ENCODE measurements at regions not wholly inside any gene's neighbourhood (a gene's known extent, or its start where the extent isn't known, plus 50 kb on each side); places are given as distances from the start of the nearest gene placed in this dataset.

DNA sequence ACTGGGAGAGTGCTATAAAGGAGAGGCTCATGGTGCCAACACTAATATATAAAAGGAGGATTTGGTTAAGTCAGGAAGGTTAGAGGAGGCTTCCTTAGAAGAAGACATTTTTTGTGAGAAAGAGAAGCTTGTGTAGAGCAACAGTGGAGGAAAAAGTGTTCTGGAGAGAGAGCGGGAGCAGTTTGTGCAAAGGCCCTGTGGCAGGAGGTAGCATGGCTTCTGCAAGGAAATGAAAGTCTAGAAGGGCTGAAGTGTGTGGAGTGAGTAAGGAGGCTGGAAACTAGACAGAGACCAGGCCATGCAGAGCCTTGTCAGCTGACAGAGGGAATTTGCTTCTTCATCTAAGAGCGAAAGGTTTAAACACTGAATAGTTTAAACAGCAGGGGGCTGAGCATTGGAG, 64.4 kb upstream of the ARAP3 start:
- TF ChIP-seq, protein P1, sequence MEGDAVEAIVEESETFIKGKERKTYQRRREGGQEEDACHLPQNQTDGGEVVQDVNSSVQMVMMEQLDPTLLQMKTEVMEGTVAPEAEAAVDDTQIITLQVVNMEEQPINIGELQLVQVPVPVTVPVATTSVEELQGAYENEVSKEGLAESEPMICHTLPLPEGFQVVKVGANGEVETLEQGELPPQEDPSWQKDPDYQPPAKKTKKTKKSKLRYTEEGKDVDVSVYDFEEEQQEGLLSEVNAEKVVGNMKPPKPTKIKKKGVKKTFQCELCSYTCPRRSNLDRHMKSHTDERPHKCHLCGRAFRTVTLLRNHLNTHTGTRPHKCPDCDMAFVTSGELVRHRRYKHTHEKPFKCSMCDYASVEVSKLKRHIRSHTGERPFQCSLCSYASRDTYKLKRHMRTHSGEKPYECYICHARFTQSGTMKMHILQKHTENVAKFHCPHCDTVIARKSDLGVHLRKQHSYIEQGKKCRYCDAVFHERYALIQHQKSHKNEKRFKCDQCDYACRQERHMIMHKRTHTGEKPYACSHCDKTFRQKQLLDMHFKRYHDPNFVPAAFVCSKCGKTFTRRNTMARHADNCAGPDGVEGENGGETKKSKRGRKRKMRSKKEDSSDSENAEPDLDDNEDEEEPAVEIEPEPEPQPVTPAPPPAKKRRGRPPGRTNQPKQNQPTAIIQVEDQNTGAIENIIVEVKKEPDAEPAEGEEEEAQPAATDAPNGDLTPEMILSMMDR (IDR thresholded peaks at IDR 0.05; ENCODE audit: borderline replicate concordance, extremely low read depth, low read length, poor library complexity, severe bottlenecking) = no peak
- no peak for TF ChIP-seq EZH2 (IDR thresholded peaks at IDR 0.05; ENCODE audit: borderline replicate concordance, low read depth, low read length, severe bottlenecking)

All from DND-41 (cell line).